WERI-Rb-1 (cell line): ENCODE measurements at regions not wholly inside any gene's neighbourhood (a gene's known extent, or its start where the extent isn't known, plus 50 kb on each side); places are given as distances from the start of the nearest gene placed in this dataset.
A peak's percentile ranks its signal among the peaks of the same experiment; 100 is the strongest.

ENCODE experiments used
- DNase-seq: peaks from one replicate; pipeline ENCODE4 v3.0.0-alpha.2; 2020
- H3K27ac ChIP-seq: fragments of 250-450 bp; sonication (Bioruptor Pico); 2 replicates; pipeline ENCODE4 v1.5.1; 2020; ENCODE audit warnings: mild to moderate bottlenecking, moderate library complexity
- H3K27me3 ChIP-seq: fragments of 250-450 bp; sonication (Bioruptor Pico); 2 replicates; pipeline ENCODE4 v1.5.1; 2021; ENCODE audit warnings: mild to moderate bottlenecking, low read depth, moderate library complexity; ENCODE audit not compliant: insufficient read depth, severe bottlenecking
- H3K36me3 ChIP-seq: fragments of 250-450 bp; sonication (Bioruptor Pico); 2 replicates; pipeline ENCODE4 v1.5.1; 2020; ENCODE audit warnings: mild to moderate bottlenecking, moderate library complexity
- H3K4me3 ChIP-seq: 2 replicates; pipeline ENCODE4 v1.5.1; 2011; ENCODE audit warnings: low read depth, mild to moderate bottlenecking, control low read depth, low read length
- H3K9me3 ChIP-seq: fragments of 250-450 bp; sonication (Bioruptor Pico); 2 replicates; pipeline ENCODE4 v1.5.1; 2021; ENCODE audit warnings: mild to moderate bottlenecking, moderate library complexity; ENCODE audit not compliant: severe bottlenecking
- TF ChIP-seq, protein P1 (sequence below): IDR thresholded peaks from 2 replicates; pipeline ENCODE4 v1.5.1; 2011; ENCODE audit warnings: low read depth, mild to moderate bottlenecking, control low read depth, inconsistent platforms, low read length

DNA sequence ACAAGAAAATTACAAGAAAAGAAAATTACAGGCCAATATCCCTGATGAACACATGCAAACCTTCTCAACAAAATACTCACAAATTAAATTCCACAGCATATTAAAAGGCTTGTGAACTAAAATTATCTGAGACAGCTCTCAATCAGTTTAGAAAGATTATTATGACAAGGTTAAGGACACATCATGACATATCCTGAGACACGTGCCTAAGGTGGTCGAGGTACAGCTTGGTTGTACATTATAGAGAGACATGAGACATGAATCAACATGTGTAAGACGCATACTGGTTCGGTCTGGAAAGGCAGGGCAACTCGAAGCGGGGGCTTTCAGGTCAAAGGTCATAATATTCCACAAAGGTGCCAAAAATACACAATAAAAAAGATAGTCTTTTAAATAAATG is 598.3 kb upstream of the REG3G start:
- no peaks in the 10 kb centered on the region for H3K9me3 ChIP-seq
- DNase-seq: no peak
- H3K27ac ChIP-seq: no peak overlapping the region
- no peaks in the 10 kb centered on the region for H3K27me3 ChIP-seq
- TF ChIP-seq, protein P1, sequence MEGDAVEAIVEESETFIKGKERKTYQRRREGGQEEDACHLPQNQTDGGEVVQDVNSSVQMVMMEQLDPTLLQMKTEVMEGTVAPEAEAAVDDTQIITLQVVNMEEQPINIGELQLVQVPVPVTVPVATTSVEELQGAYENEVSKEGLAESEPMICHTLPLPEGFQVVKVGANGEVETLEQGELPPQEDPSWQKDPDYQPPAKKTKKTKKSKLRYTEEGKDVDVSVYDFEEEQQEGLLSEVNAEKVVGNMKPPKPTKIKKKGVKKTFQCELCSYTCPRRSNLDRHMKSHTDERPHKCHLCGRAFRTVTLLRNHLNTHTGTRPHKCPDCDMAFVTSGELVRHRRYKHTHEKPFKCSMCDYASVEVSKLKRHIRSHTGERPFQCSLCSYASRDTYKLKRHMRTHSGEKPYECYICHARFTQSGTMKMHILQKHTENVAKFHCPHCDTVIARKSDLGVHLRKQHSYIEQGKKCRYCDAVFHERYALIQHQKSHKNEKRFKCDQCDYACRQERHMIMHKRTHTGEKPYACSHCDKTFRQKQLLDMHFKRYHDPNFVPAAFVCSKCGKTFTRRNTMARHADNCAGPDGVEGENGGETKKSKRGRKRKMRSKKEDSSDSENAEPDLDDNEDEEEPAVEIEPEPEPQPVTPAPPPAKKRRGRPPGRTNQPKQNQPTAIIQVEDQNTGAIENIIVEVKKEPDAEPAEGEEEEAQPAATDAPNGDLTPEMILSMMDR: no peak
- no peaks in the 10 kb centered on the region for H3K36me3 ChIP-seq
- H3K4me3 ChIP-seq: no peak overlapping the region

DNA sequence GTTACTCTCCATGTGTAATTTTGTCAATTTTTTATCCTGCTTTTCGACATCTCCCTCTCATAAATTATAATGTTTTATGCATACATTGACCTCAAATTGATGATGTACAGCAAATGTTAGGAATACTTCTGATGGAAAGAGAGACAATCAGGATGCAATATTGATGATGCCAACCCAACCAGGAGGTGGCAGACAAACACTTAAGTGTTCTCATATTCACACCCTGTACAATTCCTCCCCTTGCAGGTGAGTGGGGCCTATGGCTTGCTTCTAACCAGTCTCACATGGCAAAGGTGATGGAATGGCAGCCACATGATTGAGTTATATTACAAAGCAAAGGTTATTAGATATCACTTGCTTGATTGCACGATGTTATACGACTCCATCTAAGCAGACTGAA is 594.3 kb upstream of the REG3G start:
- H3K36me3 ChIP-seq: no peaks in the 10 kb centered on the region
- DNase-seq: peak; percentile 47
- TF ChIP-seq, protein P1: peak; percentile 63
- no peak overlapping the region for H3K4me3 ChIP-seq
- no peak overlapping the region for H3K27ac ChIP-seq
- no peaks in the 10 kb centered on the region for H3K27me3 ChIP-seq
- H3K9me3 ChIP-seq: no peaks in the 10 kb centered on the region

DNA sequence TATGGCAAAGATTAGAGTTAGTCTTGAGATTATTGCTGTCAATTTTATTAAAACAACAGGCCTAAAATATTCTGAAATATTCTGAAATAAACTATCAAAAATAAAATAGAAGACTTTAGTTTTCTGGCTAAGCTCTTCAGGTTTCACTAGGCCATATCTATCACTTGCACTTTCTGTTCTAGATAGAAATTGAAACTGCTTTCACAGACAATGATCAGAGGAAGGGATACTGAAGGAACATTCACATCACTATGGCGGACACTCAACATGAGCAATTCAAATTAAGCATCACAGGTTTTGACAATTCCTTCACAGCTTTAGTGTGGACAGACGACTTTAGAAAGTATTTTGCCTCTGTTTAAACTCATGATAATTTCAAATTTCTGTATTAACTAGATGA is 586.4 kb upstream of the REG3G start:
- TF ChIP-seq, protein P1: no peak
- H3K9me3 ChIP-seq: no peaks in the 10 kb centered on the region
- H3K27me3 ChIP-seq: no peaks in the 10 kb centered on the region
- no peak for DNase-seq
- no peak overlapping the region for H3K27ac ChIP-seq
- H3K36me3 ChIP-seq: no peaks in the 10 kb centered on the region
- H3K4me3 ChIP-seq: no peak overlapping the region

DNA sequence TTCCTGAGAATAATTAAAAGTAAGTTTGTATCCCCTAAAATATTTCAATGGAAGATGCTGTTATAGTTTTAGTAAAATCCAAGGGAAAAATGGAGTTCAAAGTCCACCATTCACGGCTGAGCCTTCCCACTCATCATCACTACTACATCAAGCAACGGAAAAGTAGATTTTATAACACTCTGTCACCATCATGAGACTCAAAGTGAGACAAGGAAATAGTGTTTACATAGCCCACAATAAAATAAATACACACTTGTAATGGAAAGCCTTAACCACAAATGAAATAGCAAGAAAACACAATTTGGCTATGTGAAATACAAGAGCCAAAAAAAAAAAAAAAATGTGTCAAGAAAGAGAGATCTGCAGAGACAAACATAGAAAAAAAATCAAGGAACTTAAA is 569.9 kb upstream of the REG3G start:
- DNase-seq: no peak
- H3K9me3 ChIP-seq: no peaks in the 10 kb centered on the region
- no peaks in the 10 kb centered on the region for H3K27me3 ChIP-seq
- no peak overlapping the region for H3K4me3 ChIP-seq
- no peaks in the 10 kb centered on the region for H3K36me3 ChIP-seq
- TF ChIP-seq, protein P1: no peak
- no peak overlapping the region for H3K27ac ChIP-seq

DNA sequence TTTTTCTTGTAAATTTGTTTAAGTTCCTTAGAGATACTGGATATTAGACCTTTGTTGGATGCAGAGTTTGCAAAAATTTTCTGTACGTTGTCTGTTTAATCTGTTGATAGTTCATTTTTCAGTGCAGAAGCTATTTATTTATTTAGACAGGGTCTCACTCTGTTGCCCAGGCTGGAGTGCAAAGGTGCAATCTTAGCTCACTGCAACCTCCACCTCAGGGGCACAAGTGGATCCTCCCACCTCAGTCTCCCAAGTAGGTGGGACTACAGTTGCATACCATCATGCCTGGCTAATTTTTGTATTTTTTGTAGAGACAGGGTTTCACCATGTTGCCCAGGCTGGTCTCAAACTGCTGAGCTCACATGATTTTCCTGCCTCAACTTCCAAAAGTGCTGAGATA is 568.2 kb upstream of the REG3G start:
- no peak for DNase-seq
- Histone ChIP-seq H3K36me3 (no peaks in the 10 kb centered on the region), H3K9me3 (no peaks in the 10 kb centered on the region), H3K4me3 (no peak overlapping the region), H3K27ac (no peak overlapping the region), H3K27me3 (no peaks in the 10 kb centered on the region)
- TF ChIP-seq, protein P1: no peak

DNA sequence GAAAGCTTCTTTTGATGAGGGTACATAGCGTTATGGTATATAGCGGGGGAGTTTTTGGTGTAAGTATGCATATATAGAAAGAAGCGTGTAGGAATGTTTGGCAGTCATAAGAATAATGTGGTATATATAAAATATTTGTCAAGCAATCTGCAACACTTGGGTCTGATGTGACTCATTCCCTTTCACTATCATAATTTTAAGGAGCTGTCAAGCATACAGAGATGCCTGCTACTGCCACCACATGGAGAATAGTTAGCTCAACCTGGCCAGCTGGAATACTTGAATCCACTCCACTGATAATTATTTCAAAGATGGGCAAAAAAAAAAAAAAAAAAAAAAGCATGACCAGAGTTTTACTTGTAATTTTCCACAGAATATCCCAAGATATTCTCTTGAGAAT is 559.8 kb upstream of the REG3G start:
- H3K4me3 ChIP-seq: no peak overlapping the region

More for the DNA sequence above, 559.8 kb upstream of the REG3G start:
- no peaks in the 10 kb centered on the region for H3K27me3 ChIP-seq
- no peaks in the 10 kb centered on the region for H3K9me3 ChIP-seq
- H3K27ac ChIP-seq: no peak overlapping the region
- no peaks in the 10 kb centered on the region for H3K36me3 ChIP-seq
- TF ChIP-seq, protein P1: no peak
- no peak for DNase-seq
